ENCODE measurements at regions not wholly inside any gene's neighbourhood (a gene's known extent, or its start where the extent isn't known, plus 50 kb on each side); places are given as distances from the start of the nearest gene placed in this dataset.

DNA sequence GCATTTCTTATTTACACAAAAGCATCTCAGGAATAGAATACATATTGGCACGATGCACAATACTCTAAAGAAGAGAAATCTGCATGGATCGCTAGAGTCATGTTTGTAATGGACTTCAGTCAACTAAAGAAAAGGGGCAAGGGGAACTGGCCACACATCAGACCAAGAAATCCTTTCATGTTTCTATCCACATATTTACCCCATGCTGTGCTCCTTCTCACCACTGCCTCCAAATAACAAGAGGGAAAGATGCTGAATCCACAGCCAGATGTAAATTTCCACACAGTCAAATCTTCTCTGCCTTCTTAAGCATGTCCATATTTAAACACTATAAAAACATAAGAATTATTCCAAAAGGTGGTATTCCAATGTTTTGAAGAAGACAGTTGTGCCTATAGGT, 67.6 kb downstream of the COX18 start:
- H3K27ac Mint-ChIP-seq, result no peak overlapping the region
- no peak overlapping the region for H3K4me3 Mint-ChIP-seq
- H3K4me1 Mint-ChIP-seq (ENCODE audit: low read depth in 2 of 2), result no peaks in the 10 kb centered on the region
- peaks cover 17 to 24% of the 10 kb centered on the region in 2 donors for H3K27me3 Mint-ChIP-seq
- no peaks in the 10 kb centered on the region for H3K9me3 Mint-ChIP-seq
- ATAC-seq (no peak), DNase-seq (ENCODE audit: low spot score) (no peak)
- H3K36me3 Mint-ChIP-seq, result no peaks in the 10 kb centered on the region

GRCh38 chr4:72997409-72997808, 72.1 kb downstream of the COX18 start:
- DNase-seq (ENCODE audit: low spot score) (no peak), ATAC-seq (no peak)
- peaks cover 11 to 18% of the 10 kb centered on the region in 2 donors for H3K27me3 Mint-ChIP-seq
- H3K27ac Mint-ChIP-seq, result no peak overlapping the region
- H3K4me1 Mint-ChIP-seq (ENCODE audit: low read depth in 2 of 2), result no peaks in the 10 kb centered on the region
- H3K36me3 Mint-ChIP-seq, result no peaks in the 10 kb centered on the region
- H3K9me3 Mint-ChIP-seq, result no peaks in the 10 kb centered on the region
- H3K4me3 Mint-ChIP-seq, result no peak overlapping the region

DNA sequence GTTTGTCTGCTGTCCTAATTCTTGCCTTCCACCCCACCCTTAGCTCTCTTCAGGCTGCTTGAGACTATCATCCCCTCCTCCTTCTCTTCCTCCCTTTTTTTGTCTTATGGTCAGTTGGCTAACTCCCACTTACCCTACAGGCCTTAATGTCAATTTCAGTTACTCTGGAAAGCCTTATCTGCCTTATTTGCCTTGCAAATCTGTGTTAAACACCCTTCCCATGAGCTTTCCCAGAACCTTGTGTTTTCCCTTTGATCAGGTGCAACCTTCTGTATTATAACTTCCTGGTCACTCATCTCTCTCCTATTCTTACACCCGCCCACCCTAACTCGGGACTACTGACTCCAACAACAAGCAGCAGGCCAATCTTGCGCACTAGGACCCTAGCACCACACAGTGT, 74.8 kb downstream of the COX18 start:
- no peaks in the 10 kb centered on the region for H3K9me3 Mint-ChIP-seq
- ATAC-seq, result no peak

GRCh38 chr4:72993876-72994275, 75.6 kb downstream of the COX18 start:
- H3K4me1 Mint-ChIP-seq (ENCODE audit: low read depth in 2 of 2), result no peaks in the 10 kb centered on the region
- H3K9me3 Mint-ChIP-seq, result no peaks in the 10 kb centered on the region
- no peak for ATAC-seq
- H3K4me3 Mint-ChIP-seq, result no peak overlapping the region
- H3K27me3 Mint-ChIP-seq, result peaks cover 16 to 25% of the 10 kb centered on the region in 2 donors
- no peak overlapping the region for H3K27ac Mint-ChIP-seq
- no peak for DNase-seq (ENCODE audit: low spot score)
- H3K36me3 Mint-ChIP-seq, result no peaks in the 10 kb centered on the region

More for the DNA sequence above, 74.8 kb downstream of the COX18 start:
- no peak overlapping the region for H3K27ac Mint-ChIP-seq
- H3K27me3 Mint-ChIP-seq, result peaks cover 16 to 25% of the 10 kb centered on the region in 2 donors
- H3K4me1 Mint-ChIP-seq (ENCODE audit: low read depth in 2 of 2), result no peaks in the 10 kb centered on the region
- no peaks in the 10 kb centered on the region for H3K36me3 Mint-ChIP-seq
- no peak for DNase-seq (ENCODE audit: low spot score)
- H3K4me3 Mint-ChIP-seq, result no peak overlapping the region

- ATAC-seq (no peak), DNase-seq (ENCODE audit: low spot score) (no peak)
- no peak overlapping the region for H3K4me3 Mint-ChIP-seq
- H3K27me3 Mint-ChIP-seq, result peaks cover 13 to 24% of the 10 kb centered on the region in 2 donors
- no peak overlapping the region for H3K27ac Mint-ChIP-seq
- H3K9me3 Mint-ChIP-seq, result no peaks in the 10 kb centered on the region
- no peaks in the 10 kb centered on the region for H3K36me3 Mint-ChIP-seq
- H3K4me1 Mint-ChIP-seq (ENCODE audit: low read depth in 2 of 2), result no peaks in the 10 kb centered on the region
Observed at GRCh38 chr4:72991873-72992272, 77.6 kb downstream of the COX18 start.

- no peaks in the 10 kb centered on the region for H3K9me3 Mint-ChIP-seq
- H3K36me3 Mint-ChIP-seq, result no peaks in the 10 kb centered on the region
- ATAC-seq (no peak), DNase-seq (ENCODE audit: low spot score) (no peak)
- H3K4me1 Mint-ChIP-seq (ENCODE audit: low read depth in 2 of 2), result no peaks in the 10 kb centered on the region
- H3K27ac Mint-ChIP-seq, result no peak overlapping the region
- H3K27me3 Mint-ChIP-seq, result peaks cover 9% of the 10 kb centered on the region in 2 donors
- H3K4me3 Mint-ChIP-seq, result no peak overlapping the region
Observed at GRCh38 chr4:72987741-72988729, 81.5 kb downstream of the COX18 start.

DNA sequence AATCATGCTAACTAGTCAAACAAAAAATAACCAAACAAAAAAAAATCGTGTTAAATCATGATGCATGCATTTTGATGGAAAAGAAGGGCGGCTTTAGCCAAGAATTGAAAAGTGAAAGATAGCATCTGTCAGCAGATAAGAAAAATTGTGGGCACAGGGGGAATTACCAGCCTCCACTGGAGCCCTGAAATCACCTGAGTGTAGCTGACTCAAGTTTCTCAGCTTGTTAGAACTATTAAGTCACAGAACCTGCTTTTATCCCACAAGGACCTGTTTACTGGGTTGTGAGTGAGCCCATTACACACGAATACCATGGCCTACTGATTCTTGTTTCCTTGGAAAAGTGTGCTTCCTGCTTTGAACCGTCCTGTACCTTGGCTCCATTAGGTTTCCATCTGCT, 85.2 kb downstream of the COX18 start:
- peaks cover 3 to 7% of the 10 kb centered on the region in 2 donors for H3K27me3 Mint-ChIP-seq
- no peak overlapping the region for H3K4me3 Mint-ChIP-seq
- no peaks in the 10 kb centered on the region for H3K9me3 Mint-ChIP-seq
- H3K4me1 Mint-ChIP-seq (ENCODE audit: low read depth in 2 of 2), result no peaks in the 10 kb centered on the region
- H3K27ac Mint-ChIP-seq, result no peak overlapping the region
- no peaks in the 10 kb centered on the region for H3K36me3 Mint-ChIP-seq
- DNase-seq (ENCODE audit: low spot score), result no peak
- no peak for ATAC-seq

- Mint-ChIP-seq H3K27ac (no peak overlapping the region), H3K36me3 (no peaks in the 10 kb centered on the region), H3K4me3 (no peak overlapping the region), H3K4me1 (ENCODE audit: low read depth in 2 of 2) (no peaks in the 10 kb centered on the region), H3K27me3 (peaks cover 3 to 10% of the 10 kb centered on the region in 2 donors), H3K9me3 (no peaks in the 10 kb centered on the region)
- DNase-seq (ENCODE audit: low spot score) (no peak), ATAC-seq (no peak)
Observed at GRCh38 chr4:72983709-72984108, 85.8 kb downstream of the COX18 start.

GRCh38 chr4:72977936-72978485, 91.5 kb downstream of the COX18 start:
- ATAC-seq (no peak), DNase-seq (ENCODE audit: low spot score) (no peak)
- Mint-ChIP-seq H3K9me3 (no peaks in the 10 kb centered on the region), H3K4me3 (no peak overlapping the region), H3K4me1 (ENCODE audit: low read depth in 2 of 2) (no peaks in the 10 kb centered on the region), H3K36me3 (no peaks in the 10 kb centered on the region), H3K27me3 (peaks cover 3 to 13% of the 10 kb centered on the region in 2 donors), H3K27ac (no peak overlapping the region)

DNA sequence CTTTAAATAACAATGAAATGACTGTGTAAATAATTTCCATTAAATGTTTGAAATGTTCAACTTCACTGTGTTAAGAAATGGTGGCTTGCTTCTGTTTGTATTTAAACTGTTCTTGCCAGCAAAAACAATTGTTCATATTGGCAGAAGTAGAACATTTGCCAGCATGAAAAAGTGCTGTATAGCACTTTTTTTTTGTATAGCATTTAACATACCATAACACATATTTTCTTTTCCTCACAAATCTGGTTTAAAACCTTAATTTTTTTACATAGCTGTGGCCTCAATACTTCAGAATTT, 94.1 kb downstream of the COX18 start:
- Mint-ChIP-seq H3K9me3 (no peaks in the 10 kb centered on the region), H3K27ac (no peak overlapping the region), H3K36me3 (no peaks in the 10 kb centered on the region), H3K27me3 (peaks cover 3 to 13% of the 10 kb centered on the region in 2 donors), H3K4me1 (ENCODE audit: low read depth in 2 of 2) (no peaks in the 10 kb centered on the region), H3K4me3 (no peak overlapping the region)
- no peak for ATAC-seq
- no peak for DNase-seq (ENCODE audit: low spot score)

GRCh38 chr4:72974694-72975487, 94.6 kb downstream of the COX18 start:
- Mint-ChIP-seq H3K4me1 (ENCODE audit: low read depth in 2 of 2) (no peaks in the 10 kb centered on the region), H3K36me3 (no peaks in the 10 kb centered on the region), H3K4me3 (no peak overlapping the region), H3K27ac (no peak overlapping the region), H3K27me3 (peaks cover 3 to 9% of the 10 kb centered on the region in 2 donors), H3K9me3 (no peaks in the 10 kb centered on the region)
- DNase-seq (ENCODE audit: low spot score) (no peak), ATAC-seq (no peak)

- Mint-ChIP-seq H3K27ac (no peak overlapping the region), H3K4me1 (ENCODE audit: low read depth in 2 of 2) (no peaks in the 10 kb centered on the region), H3K9me3 (no peaks in the 10 kb centered on the region), H3K4me3 (no peak overlapping the region), H3K27me3 (peaks cover 0 to 3% of the 10 kb centered on the region in 2 donors), H3K36me3 (no peaks in the 10 kb centered on the region)
- ATAC-seq (no peak), DNase-seq (ENCODE audit: low spot score) (no peak)
Observed at GRCh38 chr4:72971572-72971971, 97.9 kb downstream of the COX18 start.

DNA sequence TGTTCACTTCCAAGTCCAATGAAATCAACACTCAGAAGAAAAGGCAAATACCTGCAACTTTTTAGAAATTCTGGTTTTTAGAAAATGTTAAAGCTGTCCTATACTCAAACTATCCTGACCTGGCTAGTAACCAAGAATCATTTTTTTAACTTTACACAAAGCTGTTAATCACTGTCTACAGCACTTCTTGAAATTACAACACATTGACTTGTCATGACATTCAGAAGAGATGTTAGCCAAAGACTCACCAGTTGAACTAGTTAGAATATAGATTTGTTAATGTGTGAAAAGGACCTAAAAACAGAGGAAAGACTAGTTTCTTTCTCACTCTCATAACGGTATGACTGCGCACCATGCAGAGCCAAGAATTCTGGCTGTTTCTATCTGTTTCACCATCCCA, 98.8 kb downstream of the COX18 start:
- H3K27me3 Mint-ChIP-seq, result peaks cover 0 to 3% of the 10 kb centered on the region in 2 donors
- no peak for ATAC-seq
- H3K4me3 Mint-ChIP-seq, result no peak overlapping the region
- no peaks in the 10 kb centered on the region for H3K4me1 Mint-ChIP-seq (ENCODE audit: low read depth in 2 of 2)
- H3K9me3 Mint-ChIP-seq, result no peaks in the 10 kb centered on the region
- no peak overlapping the region for H3K27ac Mint-ChIP-seq
- no peaks in the 10 kb centered on the region for H3K36me3 Mint-ChIP-seq
- DNase-seq (ENCODE audit: low spot score), result no peak

- H3K27ac Mint-ChIP-seq, result no peak overlapping the region
- H3K36me3 Mint-ChIP-seq, result no peaks in the 10 kb centered on the region
- no peak for DNase-seq (ENCODE audit: low spot score)
- ATAC-seq, result no peak
- H3K4me1 Mint-ChIP-seq (ENCODE audit: low read depth in 2 of 2), result no peaks in the 10 kb centered on the region
- H3K9me3 Mint-ChIP-seq, result no peaks in the 10 kb centered on the region
- no peak overlapping the region for H3K4me3 Mint-ChIP-seq
- peaks cover 0 to 3% of the 10 kb centered on the region in 2 donors for H3K27me3 Mint-ChIP-seq
Observed at GRCh38 chr4:72969976-72970375, 99.5 kb downstream of the COX18 start.

Measured in natural killer cell treated with Interleukin-12 subunit alpha and Interleukin-12 subunit beta and Interleukin-15 and Interleukin-18, amount 100 ng/mL, for 72 hours (primary cell).